ENCODE measurements at regions not wholly inside any gene's neighbourhood (a gene's known extent, or its start where the extent isn't known, plus 50 kb on each side); places are given as distances from the start of the nearest gene placed in this dataset.

- DNase-seq (ENCODE audit: low read depth in 2 of 2): no peak
These were observed 71.1 kb upstream of the BLCAP start for GRCh38 chr20:37598575-37599342.

- no peak for DNase-seq (ENCODE audit: low read depth in 2 of 2)
These were observed 70.4 kb upstream of the BLCAP start for GRCh38 chr20:37598100-37598543.

- DNase-seq (ENCODE audit: low read depth in 2 of 2): no peak
These were observed 69.3 kb upstream of the BLCAP start for GRCh38 chr20:37596890-37597536.

- no peak for DNase-seq (ENCODE audit: low read depth in 2 of 2)
These were observed 68.5 kb upstream of the BLCAP start for GRCh38 chr20:37596168-37596567.

- DNase-seq (ENCODE audit: low read depth in 2 of 2): no peak
These were observed 66.0 kb upstream of the BLCAP start for GRCh38 chr20:37593710-37594109.

GRCh38 chr20:37590938-37591490 lies 63.3 kb upstream of the BLCAP start:
- DNase-seq (ENCODE audit: low read depth in 2 of 2): no peak

GRCh38 chr20:37586078-37586477 lies 58.4 kb upstream of the BLCAP start:
- DNase-seq (ENCODE audit: low read depth in 2 of 2): no peak

GRCh38 chr20:37584238-37584807 lies 56.6 kb upstream of the BLCAP start:
- no peak for DNase-seq (ENCODE audit: low read depth in 2 of 2)

- DNase-seq (ENCODE audit: low read depth in 2 of 2): no peak
These were observed 53.6 kb upstream of the BLCAP start for GRCh38 chr20:37581246-37581645.

- no peak for DNase-seq (ENCODE audit: low read depth in 2 of 2)
These were observed 52.4 kb upstream of the BLCAP start for GRCh38 chr20:37580069-37580468.

GRCh38 chr20:37579106-37579505 lies 51.4 kb upstream of the BLCAP start:
- DNase-seq (ENCODE audit: low read depth in 2 of 2): no peak

- DNase-seq (ENCODE audit: low read depth in 2 of 2): no peak
These were observed 50.3 kb upstream of the BLCAP start for GRCh38 chr20:37577981-37578380.

Measured in stimulated activated CD4-positive, alpha-beta T cell treated with anti-CD3 and anti-CD28 coated beads, Interleukin-4, amount 100 ng/mL, for 48 hours (primary cell).